DMS 273 treated with DMSO at 0.1 percent for 48 hours (cell line): ENCODE measurements at regions not wholly inside any gene's neighbourhood (a gene's known extent, or its start where the extent isn't known, plus 50 kb on each side); places are given as distances from the start of the nearest gene placed in this dataset.
"Not testable (repeated sequence)": the region's sequence is repeated elsewhere in the genome, so short reads cannot be mapped to it uniquely, and the experiment has no call there.

Experiments
- DNase-seq: peaks from one replicate; lab custom pipeline; 2025; lab: John Stamatoyannopoulos, UW

- no peak for DNase-seq
Measured at GRCh38 chr1:8228253-8228652, 89.7 kb upstream of the SLC45A1 start.

GRCh38 chr1:8227674-8228073 is 90.2 kb upstream of the SLC45A1 start:
- DNase-seq, result not testable (repeated sequence)

- DNase-seq, result no peak
Measured at GRCh38 chr1:8226747-8227146, 91.2 kb upstream of the SLC45A1 start.

DNA sequence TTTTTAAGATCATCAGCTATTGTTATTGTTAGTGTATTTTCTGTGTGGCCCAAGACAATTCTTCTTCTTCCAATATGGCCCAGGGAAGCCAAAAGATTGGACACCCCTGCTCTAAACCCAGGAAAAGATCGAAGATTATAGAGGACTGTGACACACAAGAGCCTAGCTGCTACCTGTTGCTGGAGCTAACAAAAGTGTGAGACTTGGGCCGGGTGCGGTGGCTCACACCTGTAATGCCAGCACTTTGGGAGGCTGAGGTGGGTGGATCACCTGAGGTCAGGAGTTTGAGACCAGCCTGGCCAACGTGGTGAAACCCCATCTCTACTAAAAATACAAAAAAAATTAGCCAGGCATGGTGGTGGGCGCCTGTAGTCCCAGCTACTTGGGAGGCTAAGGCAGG is 91.9 kb upstream of the SLC45A1 start:
- not testable (repeated sequence) for DNase-seq

DNA sequence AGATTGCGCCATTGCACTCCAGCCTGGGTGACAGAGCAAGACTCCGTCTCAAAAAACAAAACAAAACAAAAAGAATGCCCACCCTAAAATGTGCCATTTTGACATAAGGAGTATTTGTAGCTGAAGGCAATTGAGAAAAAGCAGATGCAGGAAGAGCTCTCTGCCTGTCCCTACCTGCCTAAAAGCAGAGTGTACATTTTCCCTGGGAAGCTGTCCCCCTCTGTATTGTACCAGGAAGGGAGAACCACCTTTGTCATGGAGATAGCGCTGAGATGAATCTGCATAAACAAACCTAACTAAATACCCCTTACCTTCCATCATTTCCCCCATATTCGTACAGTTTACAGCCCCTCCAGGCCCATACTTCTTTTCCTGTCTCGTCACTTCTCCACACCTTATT is 94.4 kb upstream of the SLC45A1 start:
- no peak for DNase-seq

DNA sequence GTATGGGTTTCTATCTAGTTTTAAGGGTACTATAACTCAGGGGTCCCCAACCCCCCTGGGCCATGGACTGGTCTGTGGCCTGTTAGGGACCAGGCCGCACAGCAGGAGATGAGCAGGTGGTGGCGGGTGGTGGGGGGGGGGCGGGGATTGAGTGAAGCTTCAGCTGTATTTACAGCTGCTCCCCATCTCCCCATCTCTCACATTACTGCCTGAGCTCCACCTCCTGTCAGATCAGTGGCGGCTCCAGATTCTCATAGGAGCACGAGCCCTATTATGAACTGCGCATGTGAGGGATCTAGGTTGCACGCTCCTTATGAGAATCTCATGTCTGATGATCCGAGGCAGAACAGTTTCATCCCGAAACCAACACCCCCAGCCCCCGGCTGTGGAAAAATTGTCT is 95.1 kb upstream of the SLC45A1 start:
- no peak for DNase-seq

GRCh38 chr1:8219530-8219929 is 98.4 kb upstream of the SLC45A1 start:
- no peak for DNase-seq

DNA sequence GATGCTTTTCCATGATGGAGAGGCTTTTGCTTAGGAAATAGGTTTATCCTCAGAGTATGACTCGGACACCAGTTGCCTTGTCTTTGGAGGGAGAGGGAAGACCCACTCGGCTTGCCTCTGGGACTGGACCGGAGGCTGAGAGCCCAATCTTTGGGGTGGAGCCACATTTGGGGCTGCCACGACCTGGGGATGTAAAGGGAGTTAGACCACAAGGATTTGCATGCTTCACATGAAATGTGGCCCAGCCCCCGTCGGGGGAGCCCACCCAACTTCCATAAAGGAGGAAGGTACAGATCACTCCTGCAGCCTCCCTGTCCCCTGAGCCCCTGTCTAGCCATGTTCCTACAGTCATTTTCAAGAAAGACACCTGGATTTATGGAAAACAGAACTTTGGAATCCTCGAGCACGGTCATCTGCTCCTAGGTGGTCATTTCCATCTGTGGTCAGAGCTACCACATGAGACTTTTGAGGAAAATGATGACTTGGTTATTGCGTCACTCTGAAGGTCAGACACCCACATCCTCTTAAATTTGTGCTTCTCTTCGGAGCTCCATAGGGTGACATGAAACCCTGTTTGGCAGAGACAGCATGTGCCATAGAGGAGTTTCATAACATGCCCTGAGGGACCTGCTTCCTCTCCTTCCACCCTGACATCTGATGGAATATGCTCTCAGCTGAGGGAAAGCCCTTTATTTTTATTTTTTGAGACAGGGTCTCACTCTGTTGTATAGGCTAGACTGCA is 99.4 kb upstream of the SLC45A1 start:
- DNase-seq, result no peak

- DNase-seq, result no peak
Measured at GRCh38 chr1:8217809-8218208, 100.1 kb upstream of the SLC45A1 start.

- no peak for DNase-seq
Measured at GRCh38 chr1:8217011-8217711, 100.8 kb upstream of the SLC45A1 start.

DNA sequence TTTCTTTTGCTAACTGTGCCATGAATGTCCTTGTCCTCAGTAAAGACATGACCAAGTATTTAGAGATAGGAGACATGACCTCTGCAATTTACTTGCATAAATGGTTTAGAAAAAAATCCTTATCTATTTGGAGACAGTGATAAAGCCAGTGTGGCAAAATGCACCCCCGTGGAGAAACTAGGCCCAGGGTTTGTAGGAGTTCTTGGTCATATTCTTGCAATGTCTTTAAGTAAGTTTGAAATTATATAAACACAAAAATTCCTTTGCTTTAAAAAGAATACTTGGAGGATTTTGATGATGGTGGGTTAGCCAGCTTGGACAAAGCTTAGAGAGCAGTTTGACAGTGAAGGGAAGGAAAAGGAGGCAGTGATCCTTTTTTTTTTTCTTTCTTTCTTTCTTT is 101.9 kb upstream of the SLC45A1 start:
- no peak for DNase-seq

- DNase-seq, result no peak
Measured at GRCh38 chr1:8214501-8215173, 103.3 kb upstream of the SLC45A1 start.

DNA sequence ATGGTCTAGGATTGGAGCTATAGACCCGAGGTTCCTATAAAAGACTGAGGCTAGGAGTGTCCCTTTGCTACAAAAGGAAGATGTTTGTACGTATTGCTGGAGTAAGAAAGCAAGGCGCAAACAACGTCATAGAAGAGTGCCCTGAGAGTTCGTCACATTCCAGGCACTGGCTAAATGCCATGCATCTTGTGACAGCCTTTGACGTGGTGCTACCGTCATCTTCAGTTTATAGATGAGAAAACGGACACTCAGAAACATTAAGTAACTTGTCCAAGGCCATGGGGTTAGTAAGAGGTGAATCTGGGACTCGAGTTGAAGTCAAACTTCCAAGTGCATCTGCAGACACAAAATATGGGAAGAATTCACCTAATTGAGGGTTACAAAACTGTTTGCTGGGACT is 104.2 kb upstream of the SLC45A1 start:
- no peak for DNase-seq

GRCh38 chr1:8213136-8213535 is 104.8 kb upstream of the SLC45A1 start:
- DNase-seq, result no peak

DNA sequence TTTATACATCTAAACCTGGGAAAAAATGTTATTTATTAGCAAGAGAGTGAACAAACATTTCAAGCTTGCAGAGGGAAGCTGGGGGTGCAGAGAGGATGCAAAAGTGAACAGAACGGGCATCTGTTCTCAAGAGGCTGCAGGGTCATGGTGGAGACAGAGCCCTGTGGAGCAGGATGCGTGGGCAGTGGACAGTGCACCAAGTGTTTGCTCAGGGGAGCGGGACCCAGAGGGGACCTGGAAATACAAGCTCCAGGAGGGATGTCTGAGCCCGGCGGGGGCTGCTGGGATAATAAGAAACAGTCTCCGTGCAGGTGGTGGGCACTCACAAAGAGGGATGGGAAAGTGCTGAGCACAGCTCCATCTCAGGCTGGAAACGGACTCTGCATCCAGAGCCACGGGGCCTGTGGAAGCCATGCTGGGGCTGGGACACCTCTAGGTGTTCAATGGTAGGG is 105.3 kb upstream of the SLC45A1 start:
- no peak for DNase-seq

DNA sequence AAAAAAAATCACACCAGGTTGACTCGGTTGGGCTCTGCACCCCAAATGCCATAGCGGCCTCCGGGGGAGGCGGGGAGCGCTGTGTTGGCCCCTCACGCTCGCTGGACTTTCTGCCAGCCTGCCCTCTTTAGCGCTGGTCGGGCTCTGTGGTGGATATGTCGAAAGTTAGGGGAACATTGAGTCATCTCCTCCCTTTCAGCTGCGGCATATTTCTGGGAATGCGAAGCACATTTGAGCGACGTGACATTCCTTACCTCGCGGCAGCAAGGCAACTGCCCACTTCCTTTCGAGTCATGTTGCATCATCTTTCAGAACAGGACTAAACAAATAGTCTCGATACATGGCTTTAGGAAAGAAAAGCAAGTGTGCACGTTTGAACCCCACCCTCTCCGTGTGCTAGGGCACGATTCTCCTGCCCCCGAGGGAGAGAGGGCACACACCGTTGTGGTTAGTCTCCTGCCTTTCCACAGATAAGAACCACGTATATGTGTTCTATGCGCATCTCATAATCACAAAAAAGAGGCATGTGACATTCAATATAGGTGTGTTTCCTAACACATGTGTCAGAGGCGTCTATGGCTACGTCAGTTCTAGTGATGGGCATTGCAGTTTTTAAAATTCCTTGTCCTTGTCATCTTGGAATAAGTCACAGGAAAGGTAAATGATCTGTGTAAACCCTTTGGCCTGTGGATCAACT is 105.9 kb upstream of the SLC45A1 start:
- DNase-seq, result no peak

DNA sequence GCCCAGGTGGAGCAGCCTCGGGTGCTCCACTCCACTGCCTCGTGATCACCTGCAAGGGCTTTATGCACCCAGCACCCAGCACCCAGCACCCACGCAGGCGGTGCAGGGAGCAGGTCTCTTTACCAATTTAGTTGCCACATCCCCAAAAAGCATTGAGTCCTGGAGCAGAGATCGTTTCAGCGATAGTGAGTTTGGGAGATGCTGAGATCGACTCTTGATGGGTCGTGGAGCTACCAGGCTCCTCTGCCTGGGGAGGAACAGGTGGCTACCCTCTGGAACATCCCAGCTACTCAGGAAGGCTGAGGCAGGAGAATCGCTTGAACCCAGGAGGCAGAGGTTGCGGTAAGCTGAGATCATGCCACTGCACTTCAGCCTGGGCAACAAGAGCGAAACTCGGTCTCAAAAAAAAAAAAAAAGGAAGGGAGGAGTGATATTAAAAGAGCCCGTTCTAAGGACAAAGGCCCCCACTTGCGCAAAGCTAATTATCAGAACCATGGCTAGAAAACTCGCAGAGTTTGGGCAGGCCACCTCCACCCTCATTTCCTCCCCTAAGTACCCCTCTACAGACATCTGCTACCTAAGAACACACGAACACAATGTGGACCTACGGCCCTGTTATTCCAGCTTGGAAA is 106.5 kb upstream of the SLC45A1 start:
- DNase-seq, result no peak

DNA sequence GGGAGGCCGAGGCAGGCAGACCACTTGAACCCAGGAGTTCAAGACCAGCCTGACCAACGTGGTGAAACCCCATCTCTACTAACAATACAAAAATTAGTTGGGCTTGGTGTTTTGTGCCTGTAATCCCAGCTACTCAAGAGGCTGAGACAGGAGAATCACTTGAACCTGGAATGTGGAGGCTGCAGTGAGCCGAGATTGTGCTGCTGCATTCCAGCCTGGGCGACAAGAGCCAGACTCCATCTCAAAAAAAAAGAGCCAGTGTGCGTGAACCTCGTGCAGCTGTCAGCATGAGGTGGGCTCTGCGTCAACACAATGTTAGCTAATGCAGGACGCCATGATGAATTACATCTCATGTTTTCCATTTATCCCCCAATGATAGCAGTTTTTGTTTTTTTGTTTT is 110.7 kb upstream of the SLC45A1 start:
- DNase-seq, result no peak

- no peak for DNase-seq
Measured at GRCh38 chr1:8206391-8206790, 111.5 kb upstream of the SLC45A1 start.

DNA sequence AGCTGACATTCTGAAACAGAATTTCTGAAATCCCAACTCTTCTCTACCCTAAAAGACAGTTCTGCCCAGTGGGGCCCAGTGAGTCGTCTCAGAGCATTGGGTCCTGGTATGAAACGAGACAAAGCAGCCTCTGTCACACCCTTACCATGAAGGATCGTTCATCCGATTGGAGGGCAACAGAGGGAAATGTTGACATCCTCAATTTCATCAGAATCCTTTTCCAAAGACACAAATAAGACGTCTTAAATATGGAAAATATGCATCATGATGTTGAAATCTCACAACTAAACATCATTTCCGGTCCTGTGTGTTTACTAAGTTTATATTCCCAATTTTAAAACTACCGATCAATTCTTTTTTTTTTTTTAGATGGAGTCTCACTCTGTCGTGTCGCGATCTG is 112.1 kb upstream of the SLC45A1 start:
- DNase-seq, result no peak

DNA sequence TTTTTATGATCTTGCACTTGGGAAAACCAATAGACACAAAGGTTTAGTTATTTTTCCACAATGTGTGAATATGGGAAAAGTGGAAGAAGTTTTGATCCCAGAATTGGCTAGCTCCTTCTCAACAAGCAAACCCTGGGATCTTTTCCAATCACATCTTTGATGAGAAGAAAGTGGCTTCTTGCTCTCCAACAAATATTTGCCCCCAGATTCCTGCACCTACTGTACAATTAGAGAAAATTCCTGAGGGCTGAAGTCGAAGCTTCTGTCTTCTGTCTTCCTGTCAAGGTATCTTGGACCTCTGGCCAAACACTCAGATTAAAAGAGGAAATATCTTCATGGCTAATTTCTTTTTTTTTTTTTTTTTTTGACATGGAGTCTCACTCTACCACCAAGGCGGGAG is 113.1 kb upstream of the SLC45A1 start:
- no peak for DNase-seq

DNA sequence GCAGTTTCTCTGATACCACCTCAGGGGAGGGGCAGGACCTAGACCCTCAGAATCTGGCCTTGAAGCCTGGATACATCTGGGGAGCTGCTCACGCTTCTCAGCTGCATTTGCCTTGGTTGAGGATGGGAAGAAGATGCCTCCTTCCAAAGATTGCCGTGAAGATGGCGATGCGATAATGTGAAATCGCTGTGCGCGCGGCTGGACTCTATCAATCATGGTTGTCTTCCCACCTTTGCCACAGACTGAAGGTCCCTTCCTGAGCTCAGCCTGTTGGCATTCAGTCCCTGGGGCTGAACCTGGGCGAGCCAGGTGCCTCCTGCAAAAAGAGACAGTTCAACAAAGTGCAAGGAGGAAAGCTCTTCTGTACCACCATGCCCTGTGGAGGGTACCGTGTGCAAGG is 114.4 kb upstream of the SLC45A1 start:
- DNase-seq, result no peak
